Activated CD4-positive, alpha-beta memory T cell treated with anti-CD3 and anti-CD28 coated beads, Interleukin-2, amount 10 ng/mL, durations not matched to agents 7 days and 5 days (primary cell): ENCODE measurements at regions not wholly inside any gene's neighbourhood (a gene's known extent, or its start where the extent isn't known, plus 50 kb on each side); places are given as distances from the start of the nearest gene placed in this dataset.

Experiments used
- CTCF ChIA-PET: fragments of 350-600 bp; sonication (Branson Sonifier 250); formaldehyde crosslinking; loops from one replicate; lab custom pipeline; 2021; ENCODE audit warnings: antibody characterized with exemption, inconsistent platforms; lab: Charles Lee
- POLR2A ChIA-PET: fragments of 350-600 bp; sonication (Branson Sonifier 250); formaldehyde crosslinking; loops from one replicate; lab custom pipeline; 2021; ENCODE audit warnings: antibody characterized with exemption; lab: Charles Lee
- DNase-seq: peaks from one replicate; pipeline ENCODE4 v3.0.0-alpha.2; 2020
- H3K27ac Mint-ChIP-seq: one replicate; pipeline ENCODE4 v1.8.0; 2021; ENCODE audit warnings: mild to moderate bottlenecking, mixed read lengths
- H3K27me3 Mint-ChIP-seq: one replicate; pipeline ENCODE4 v1.8.0; 2021; ENCODE audit warnings: mixed read lengths
- H3K36me3 Mint-ChIP-seq: one replicate; pipeline ENCODE4 v1.8.0; 2021; ENCODE audit warnings: low read depth, mixed read lengths
- H3K4me1 Mint-ChIP-seq: one replicate; pipeline ENCODE4 v1.8.0; 2021; ENCODE audit warnings: mixed read lengths
- H3K4me3 Mint-ChIP-seq: one replicate; pipeline ENCODE4 v1.8.0; 2021; ENCODE audit warnings: mild to moderate bottlenecking, mixed read lengths
- H3K9me3 Mint-ChIP-seq: one replicate; pipeline ENCODE4 v1.8.0; 2021; ENCODE audit warnings: mixed read lengths

GRCh38 chr16:86905302-86905701, 327.0 kb downstream of the FOXL1 start:
- H3K4me1 Mint-ChIP-seq = no peaks in the 10 kb centered on the region
- ChIA-PET CTCF (no interaction called here), POLR2A (no interaction called here)
- H3K4me3 Mint-ChIP-seq = no peak overlapping the region
- H3K27ac Mint-ChIP-seq = no peak overlapping the region
- DNase-seq = no peak
- H3K27me3 Mint-ChIP-seq = no peaks in the 10 kb centered on the region
- no peaks in the 10 kb centered on the region for H3K36me3 Mint-ChIP-seq
- no peaks in the 10 kb centered on the region for H3K9me3 Mint-ChIP-seq

GRCh38 chr16:86906623-86907022, 328.3 kb downstream of the FOXL1 start:
- Mint-ChIP-seq H3K9me3 (no peaks in the 10 kb centered on the region), H3K27ac (no peak overlapping the region), H3K36me3 (no peaks in the 10 kb centered on the region), H3K27me3 (no peaks in the 10 kb centered on the region), H3K4me1 (no peaks in the 10 kb centered on the region), H3K4me3 (no peak overlapping the region)
- POLR2A ChIA-PET = no interaction called here
- no peak for DNase-seq
- CTCF ChIA-PET = no interaction called here

DNA sequence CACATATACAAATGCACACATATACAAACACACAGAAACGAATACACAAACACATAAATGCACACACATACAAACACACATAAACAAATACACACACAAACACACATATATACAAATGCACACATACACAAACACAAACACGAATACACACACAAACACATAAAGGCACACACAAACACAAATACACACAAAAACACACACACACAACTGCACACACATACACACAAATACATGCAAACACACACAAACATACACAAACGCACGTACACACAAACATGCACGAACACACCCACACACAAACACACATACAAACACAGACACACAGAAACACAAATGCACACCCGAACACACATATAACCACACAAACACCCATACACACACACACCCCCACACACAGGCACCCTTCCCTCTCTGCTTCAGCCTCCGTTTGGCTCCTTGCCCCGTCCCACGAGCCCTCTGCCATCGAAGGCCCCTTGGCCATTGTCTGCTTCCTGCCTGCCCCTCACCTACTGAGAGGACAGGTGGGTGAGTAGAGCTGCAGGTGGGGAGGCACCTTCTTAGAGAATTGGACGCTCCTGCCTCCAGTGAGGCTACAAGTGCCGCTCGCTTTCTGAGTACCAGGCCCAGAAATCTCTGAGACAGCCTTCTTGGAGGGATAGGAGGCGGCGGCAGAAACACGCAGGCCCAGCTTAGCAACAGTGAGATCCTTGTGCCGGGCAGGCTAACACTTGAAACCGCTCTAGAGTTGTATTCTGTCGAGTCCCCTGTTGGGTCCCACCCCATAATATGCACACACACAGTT, 331.2 kb downstream of the FOXL1 start:
- Mint-ChIP-seq H3K27me3 (no peaks in the 10 kb centered on the region), H3K36me3 (no peaks in the 10 kb centered on the region), H3K9me3 (no peaks in the 10 kb centered on the region), H3K4me1 (no peaks in the 10 kb centered on the region), H3K4me3 (no peak overlapping the region), H3K27ac (no peak overlapping the region)
- DNase-seq = no peak
- ChIA-PET POLR2A (no interaction called here), CTCF (no interaction called here)

DNA sequence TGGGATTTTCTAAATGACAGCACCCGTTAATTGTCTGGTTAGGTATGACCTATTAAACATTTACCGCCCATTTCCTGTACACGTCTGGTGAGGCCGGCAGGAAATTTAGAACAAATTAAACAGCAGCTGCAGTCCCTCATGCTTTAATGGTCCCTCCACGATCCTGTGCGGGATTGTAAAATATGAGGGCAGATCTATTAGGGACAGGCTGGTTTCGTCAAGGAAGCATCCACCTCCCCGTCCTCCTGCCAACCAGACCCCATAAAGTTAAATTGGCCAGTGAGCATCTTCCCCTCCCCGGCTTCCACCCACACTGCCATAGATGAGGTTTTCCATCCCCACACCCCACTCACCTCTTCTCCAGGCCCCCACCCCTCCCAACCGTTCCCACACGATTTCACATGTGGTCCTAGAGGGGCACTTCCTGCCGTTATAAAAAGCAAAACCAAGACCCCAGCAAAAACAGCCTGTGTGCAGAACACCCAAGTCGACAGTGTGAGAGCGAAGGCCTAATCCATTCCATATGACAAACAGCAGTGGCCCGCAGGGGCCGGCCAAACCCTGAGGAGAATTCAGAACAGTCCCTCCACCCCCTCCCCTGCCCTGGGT, 331.9 kb downstream of the FOXL1 start:
- Mint-ChIP-seq H3K4me3 (no peak overlapping the region), H3K9me3 (no peaks in the 10 kb centered on the region), H3K36me3 (no peaks in the 10 kb centered on the region), H3K27ac (no peak overlapping the region), H3K27me3 (no peaks in the 10 kb centered on the region), H3K4me1 (no peaks in the 10 kb centered on the region)
- no peak for DNase-seq
- CTCF ChIA-PET = no interaction called here
- POLR2A ChIA-PET = no interaction called here

DNA sequence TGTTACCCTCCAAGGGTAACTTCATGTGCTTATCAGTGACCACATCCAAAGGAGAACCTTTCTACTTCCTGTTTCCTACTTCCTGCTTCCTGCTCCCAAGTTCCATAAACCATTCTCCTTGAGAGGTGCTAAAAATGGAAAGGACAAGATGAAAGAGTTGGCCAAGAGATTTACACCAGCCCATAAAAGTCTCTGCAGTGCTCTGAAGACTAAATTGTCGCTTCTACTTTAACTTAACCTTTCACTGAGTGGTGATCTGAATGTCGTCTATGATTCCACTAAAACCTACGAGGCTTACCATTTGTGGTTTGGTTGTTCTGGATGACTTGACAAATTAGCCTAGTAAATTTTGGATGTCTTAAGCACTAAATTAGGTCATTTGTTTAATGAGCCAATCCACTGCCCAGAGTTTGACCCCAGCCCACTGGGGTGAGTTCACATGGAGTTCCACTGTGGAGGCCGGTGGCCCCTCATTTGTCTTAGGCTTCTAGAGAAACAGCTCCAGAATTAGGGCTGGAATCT, 333.1 kb downstream of the FOXL1 start:
- H3K36me3 Mint-ChIP-seq = no peaks in the 10 kb centered on the region
- no peaks in the 10 kb centered on the region for H3K9me3 Mint-ChIP-seq
- POLR2A ChIA-PET = interaction anchor here (1.0 kb wide), 1 partner anchor 10 kb away, joined by 3 read pairs; no protein-coding TSS in a partner anchor
- no peaks in the 10 kb centered on the region for H3K4me1 Mint-ChIP-seq
- no peak for DNase-seq
- no peak overlapping the region for H3K27ac Mint-ChIP-seq
- H3K27me3 Mint-ChIP-seq = no peaks in the 10 kb centered on the region
- CTCF ChIA-PET = no interaction called here
- H3K4me3 Mint-ChIP-seq = no peak overlapping the region

DNA sequence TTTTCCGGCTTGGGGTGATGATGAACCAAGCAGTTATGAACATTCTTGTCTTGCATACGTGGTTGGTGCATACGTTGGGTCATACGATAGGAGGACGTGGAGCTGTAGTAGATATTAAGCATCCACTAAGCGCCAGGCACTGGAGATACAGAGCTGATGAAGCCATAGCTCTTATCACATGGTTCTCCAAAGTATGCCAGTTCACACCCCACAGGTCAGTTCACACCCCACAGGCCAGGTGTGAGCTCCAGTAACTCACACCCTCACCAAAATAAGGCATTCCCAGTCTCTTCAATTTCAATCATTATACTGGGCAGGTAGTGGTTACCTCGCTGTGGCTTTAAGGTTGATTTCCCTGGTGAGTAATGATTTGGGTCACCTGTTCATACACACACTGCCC, 335.5 kb downstream of the FOXL1 start:
- Mint-ChIP-seq H3K36me3 (no peaks in the 10 kb centered on the region), H3K27ac (no peak overlapping the region), H3K4me1 (no peaks in the 10 kb centered on the region), H3K27me3 (no peaks in the 10 kb centered on the region), H3K4me3 (no peak overlapping the region), H3K9me3 (no peaks in the 10 kb centered on the region)
- DNase-seq = no peak
- CTCF ChIA-PET = no interaction called here
- POLR2A ChIA-PET = no interaction called here

- POLR2A ChIA-PET = no interaction called here
- Mint-ChIP-seq H3K4me3 (no peak overlapping the region), H3K27ac (no peak overlapping the region), H3K9me3 (no peaks in the 10 kb centered on the region), H3K4me1 (no peaks in the 10 kb centered on the region), H3K27me3 (no peaks in the 10 kb centered on the region), H3K36me3 (no peaks in the 10 kb centered on the region)
- DNase-seq = no peak
- CTCF ChIA-PET = no interaction called here
These were observed 336.7 kb downstream of the FOXL1 start for GRCh38 chr16:86914876-86915717.

- Mint-ChIP-seq H3K4me3 (no peak overlapping the region), H3K27ac (no peak overlapping the region), H3K9me3 (no peaks in the 10 kb centered on the region), H3K4me1 (no peaks in the 10 kb centered on the region), H3K27me3 (no peaks in the 10 kb centered on the region), H3K36me3 (no peaks in the 10 kb centered on the region)
- POLR2A ChIA-PET = no interaction called here
- CTCF ChIA-PET = no interaction called here
- no peak for DNase-seq
These were observed 339.4 kb downstream of the FOXL1 start for GRCh38 chr16:86917471-86918365.

- DNase-seq = no peak
- Mint-ChIP-seq H3K36me3 (no peaks in the 10 kb centered on the region), H3K9me3 (no peaks in the 10 kb centered on the region), H3K27ac (no peak overlapping the region), H3K27me3 (no peaks in the 10 kb centered on the region), H3K4me3 (no peak overlapping the region), H3K4me1 (no peaks in the 10 kb centered on the region)
- ChIA-PET POLR2A (no interaction called here), CTCF (no interaction called here)
These were observed 340.3 kb downstream of the FOXL1 start for GRCh38 chr16:86918637-86919036.

- Mint-ChIP-seq H3K27ac (no peak overlapping the region), H3K4me1 (no peaks in the 10 kb centered on the region), H3K27me3 (no peaks in the 10 kb centered on the region), H3K36me3 (no peaks in the 10 kb centered on the region), H3K4me3 (no peak overlapping the region), H3K9me3 (no peaks in the 10 kb centered on the region)
- ChIA-PET CTCF (no interaction called here), POLR2A (no interaction called here)
- DNase-seq = no peak
These were observed 340.7 kb downstream of the FOXL1 start for GRCh38 chr16:86919078-86919477.

- Mint-ChIP-seq H3K4me1 (no peaks in the 10 kb centered on the region), H3K4me3 (no peak overlapping the region), H3K27ac (no peak overlapping the region), H3K9me3 (no peaks in the 10 kb centered on the region), H3K27me3 (peaks cover 4% of the 10 kb centered on the region), H3K36me3 (no peaks in the 10 kb centered on the region)
- DNase-seq = no peak
- ChIA-PET POLR2A (no interaction called here), CTCF (no interaction called here)
These were observed 341.4 kb downstream of the FOXL1 start for GRCh38 chr16:86919578-86920305.

- no peaks in the 10 kb centered on the region for H3K9me3 Mint-ChIP-seq
- POLR2A ChIA-PET = interaction anchor here (1.1 kb wide), 1 partner anchor 9 kb away, joined by 3 read pairs; no protein-coding TSS in a partner anchor
- DNase-seq = no peak
- CTCF ChIA-PET = no interaction called here
- no peak overlapping the region for H3K27ac Mint-ChIP-seq
- no peak overlapping the region for H3K4me3 Mint-ChIP-seq
- no peaks in the 10 kb centered on the region for H3K4me1 Mint-ChIP-seq
- H3K36me3 Mint-ChIP-seq = no peaks in the 10 kb centered on the region
- H3K27me3 Mint-ChIP-seq = peaks cover 16% of the 10 kb centered on the region
These were observed 342.9 kb downstream of the FOXL1 start for GRCh38 chr16:86921289-86921688.
